ENCODE measurements at regions not wholly inside any gene's neighbourhood (a gene's known extent, or its start where the extent isn't known, plus 50 kb on each side); places are given as distances from the start of the nearest gene placed in this dataset.

GRCh38 chr5:103490030-103490739, 72.4 kb downstream of the NUDT12 start:
- H3K14ac ChIP-seq (replicated peaks; ENCODE audit: low read depth, low read length), result no peak overlapping the region
- CTCF ChIA-PET, result no interaction called here
- H3K9ac ChIP-seq (ENCODE audit: low read depth, low read length), result no peak overlapping the region
- no peaks in the 10 kb centered on the region for H3K36me3 ChIP-seq (ENCODE audit: control insufficient read depth, insufficient read depth, low read length)
- no peak overlapping the region for H3K4me3 ChIP-seq (ENCODE audit: insufficient read depth, low read depth, low read length)
- in situ Hi-C loops (cut with MboI; ENCODE audit: low sequenced_read_pairs), result loop anchor here (25.0 kb wide), 1 partner anchor 903 kb away; no protein-coding TSS in a partner anchor
- no peaks in the 10 kb centered on the region; the same call in 1 of the 2 replicates for H3K4me1 ChIP-seq (ENCODE audit: control insufficient read depth, insufficient read depth, low read length)
- H3K27ac ChIP-seq (ENCODE audit: insufficient read depth, low read length), result no peak overlapping the region
- H2AK9ac ChIP-seq (replicated peaks; ENCODE audit: low read depth, low read length, poor library complexity), result no peak overlapping the region
- H2AFZ ChIP-seq (replicated peaks; ENCODE audit: low read length, poor library complexity), result no peak overlapping the region
- H3K9me3 ChIP-seq (ENCODE audit: control insufficient read depth, insufficient read depth, low read length), result no peaks in the 10 kb centered on the region
- ATAC-seq (ENCODE audit: low read depth) (no peak), DNase-seq (no peak)
- no peak overlapping the region for H3K4ac ChIP-seq (ENCODE audit: low read depth, low read length)
- H2AK5ac ChIP-seq (ENCODE audit: low read depth, low read length), result no peak overlapping the region
- no peak overlapping the region for H3K4me2 ChIP-seq (ENCODE audit: low read depth, low read length)
- no peaks in the 10 kb centered on the region for H3K79me1 ChIP-seq (ENCODE audit: low read depth in 1 of 2, low read length in 2 of 2)
- no peak for TF ChIP-seq ELK1 (IDR thresholded peaks at IDR 0.05; ENCODE audit: borderline replicate concordance, low read depth, low read length)
- no peak for TF ChIP-seq CEBPB (IDR thresholded peaks at IDR 0.05; ENCODE audit: low read depth, low read length)
- no peak for TF ChIP-seq SMC3 (IDR thresholded peaks at IDR 0.05; ENCODE audit: low read depth, low read length)
- no peak for TF ChIP-seq FOS (IDR thresholded peaks at IDR 0.05; ENCODE audit: low read depth, low read length)
- TF ChIP-seq USF2 (IDR thresholded peaks at IDR 0.05; ENCODE audit: low read depth, low read length), result no peak
- TF ChIP-seq CHD1 (IDR thresholded peaks at IDR 0.05; ENCODE audit: low read depth, low read length), result no peak
- TF ChIP-seq MXI1 (IDR thresholded peaks at IDR 0.05; ENCODE audit: borderline replicate concordance, low read depth, low read length), result no peak
- TF ChIP-seq NFE2L2 (IDR thresholded peaks at IDR 0.05; ENCODE audit: low read depth, low read length), result no peak
- no peak for TF ChIP-seq MAFK (IDR thresholded peaks at IDR 0.05; ENCODE audit: low read depth, low read length)
- TF ChIP-seq MAZ (IDR thresholded peaks at IDR 0.05; ENCODE audit: borderline replicate concordance, low read depth, low read length), result no peak
- TF ChIP-seq POLR2A (IDR thresholded peaks at IDR 0.05; ENCODE audit: low read depth, low read length), result no peak
- TF ChIP-seq RFX5 (IDR thresholded peaks at IDR 0.05; ENCODE audit: low read depth, low read length), result no peak
- TF ChIP-seq BHLHE40 (IDR thresholded peaks at IDR 0.05; ENCODE audit: low read depth, low read length), result no peak
- no peak for TF ChIP-seq RAD21 (IDR thresholded peaks at IDR 0.05; ENCODE audit: low read length)
- TF ChIP-seq RCOR1 (IDR thresholded peaks at IDR 0.05; ENCODE audit: insufficient replicate concordance, low read length), result no peak
- TF ChIP-seq CTCF (conservative IDR thresholded peaks at IDR 0.05; ENCODE audit: low read depth, low read length), result no peak
- H4K91ac ChIP-seq (ENCODE audit: insufficient read depth, low read depth, low read length), result no peak overlapping the region
- H4K8ac ChIP-seq (ENCODE audit: low read depth in 2 of 2, low read length in 2 of 2), result no peak overlapping the region
- no peak overlapping the region for H3K18ac ChIP-seq (ENCODE audit: low read depth, low read length)
- BruUV-seq (replicated peaks), result no TSS peak
- no peaks in the 10 kb centered on the region for H4K20me1 ChIP-seq (ENCODE audit: insufficient read depth, low read length)
- H2BK20ac ChIP-seq (ENCODE audit: low read depth, low read length), result no peak overlapping the region
- H3K9me1 ChIP-seq (ENCODE audit: insufficient read depth, low read length), result no peaks in the 10 kb centered on the region
- dilution Hi-C loops (cut with HindIII; ENCODE audit: low sequenced_read_pairs, unreplicated experiment), result no loop called here
- intact Hi-C loops (cut with micrococcal nuclease), result no loop called here
- H2BK120ac ChIP-seq (ENCODE audit: low read depth, low read length), result no peak overlapping the region
- H4K5ac ChIP-seq (ENCODE audit: low read depth, low read length), result no peak overlapping the region
- peaks cover 14% of the 10 kb centered on the region for H3K27me3 ChIP-seq (ENCODE audit: control insufficient read depth, insufficient read depth, low read length)
- no peak overlapping the region for H2BK5ac ChIP-seq (ENCODE audit: low read depth, low read length, poor library complexity, severe bottlenecking)
- no peak overlapping the region for H3K56ac ChIP-seq (ENCODE audit: extremely low read depth, insufficient read depth, low read length)
- H3K23ac ChIP-seq (ENCODE audit: low read depth, low read length), result no peak overlapping the region
- no peak overlapping the region for H2BK15ac ChIP-seq (ENCODE audit: low read depth, low read length)
- WGBS, 2 experiments (ENCODE audit: extremely low coverage in 2 of 2, insufficient read length in 1 of 2), result 70% methylated on average over 2 of the region's 4 CpGs; no CpG with 5 or more reads in 1 of the 2 experiments
- POLR2A ChIA-PET (ENCODE audit: unreplicated experiment), result no interaction called here
